HCT116 (cell line): ENCODE measurements at regions not wholly inside any gene's neighbourhood (a gene's known extent, or its start where the extent isn't known, plus 50 kb on each side); places are given as distances from the start of the nearest gene placed in this dataset.

Experiments used
- ATAC-seq: fragments of 200-7000 bp; cut with Tn5 transposase; 2 replicates; pipeline ENCODE4 v1.9.1; 2020; ENCODE audit warnings: mild to moderate bottlenecking, moderate library complexity
- BruUV-seq: library from RNA; stranded (reverse); fragments of 400-500 nt; replicated peaks from 2 replicates; lab custom pipeline; 2021; lab: Mats Ljungman, UMichigan
- CTCF ChIA-PET: fragments of 300-600 bp; sonication (Branson Sonifier 250); formaldehyde crosslinking; loops from one replicate; lab custom pipeline; 2021; ENCODE audit warnings: antibody characterized with exemption; lab: Charles Lee
- POLR2A ChIA-PET: fragments of 300-600, 350-600 bp; sonication (Branson Sonifier 250); formaldehyde crosslinking; loops from one replicate; lab custom pipeline; 2021; ENCODE audit warnings: antibody characterized with exemption; lab: Charles Lee
- RAD21 ChIA-PET, 2 experiments: fragments of 300-600 bp; sonication (Branson Sonifier 250); formaldehyde crosslinking; loops; one replicate each; lab custom pipeline; 2023; ENCODE audit warnings: low total read pairs in 2 of 2; ENCODE audit not compliant: uncharacterized antibody in 2 of 2, unreplicated experiment in 2 of 2, low non-redundant PET in 1 of 2; lab: Charles Lee
- DNase-seq: peaks from one replicate; pipeline ENCODE4 v3.0.0-alpha.2; 2010; ENCODE audit warnings: low read depth, low spot score
- H2AFZ ChIP-seq: fragments of 200-600 bp; shearing (Covaris generic), sonication (generic); 2 replicates; pipeline ENCODE4 v1.6.1; 2017; ENCODE audit warnings: low read depth, mixed run types, mixed read lengths, antibody characterized with exemption, low read length; ENCODE audit not compliant: poor library complexity, severe bottlenecking
- H3K27ac ChIP-seq: 2 replicates; pipeline ENCODE4 v1.5.1; 2012; ENCODE audit warnings: low read depth, low read length
- H3K27me3 ChIP-seq: fragments of 200-600 bp; sonication (generic); 2 replicates; pipeline ENCODE4 v1.6.1; 2016; ENCODE audit warnings: mixed run types, low read length, mixed read lengths; ENCODE audit not compliant: insufficient read depth
- H3K36me3 ChIP-seq, 2 experiments: fragments of 200-500 bp in 1 of 2; fragments of 200-600 bp in 1 of 2; sonication (Bioruptor generic) in 1 of 2; sonication (generic) in 1 of 2; 2 replicates each; pipeline versions ENCODE4 v1.5.1 to v1.6.1; 2014 to 2016; ENCODE audit warnings: low read length in 2 of 2, inconsistent platforms in 1 of 2, mixed read lengths in 1 of 2, mixed run types in 1 of 2; ENCODE audit not compliant: insufficient read depth in 2 of 2, control insufficient read depth in 1 of 2
- H3K4me1 ChIP-seq, 2 experiments: fragments of 200-600 bp in 1 of 2; sonication (generic) in 1 of 2; 2 replicates each; pipeline versions ENCODE4 v1.5.1 to v1.6.1; 2012 to 2017; ENCODE audit warnings: low read length in 2 of 2, inconsistent platforms in 1 of 2, mild to moderate bottlenecking in 1 of 2, mixed read lengths in 1 of 2, mixed run types in 1 of 2, moderate library complexity in 1 of 2; ENCODE audit not compliant: insufficient read depth in 2 of 2, control insufficient read depth in 1 of 2
- H3K4me2 ChIP-seq: fragments of 200-600 bp; sonication (generic); 2 replicates; pipeline ENCODE4 v1.6.1; 2017; ENCODE audit warnings: mixed run types, low read length, mixed read lengths
- H3K4me3 ChIP-seq, 2 experiments: fragments of 200-600 bp in 1 of 2; sonication (generic) in 1 of 2; replicated peaks in 1 of 2; 2 replicates each; pipeline ENCODE4 v1.5.1; 2011 to 2016; ENCODE audit warnings: low read length in 2 of 2, control low read depth in 1 of 2, low read depth in 1 of 2, mild to moderate bottlenecking in 1 of 2, mixed read lengths in 1 of 2, mixed run types in 1 of 2
- H3K79me2 ChIP-seq: fragments of 200-600 bp; sonication (generic); 2 replicates; pipeline ENCODE4 v1.6.1; 2017; ENCODE audit warnings: mild to moderate bottlenecking, mixed run types, low read length, moderate library complexity, mixed read lengths; ENCODE audit not compliant: insufficient read depth
- H3K9ac ChIP-seq: fragments of 200-600 bp; sonication (generic); 2 replicates; pipeline ENCODE4 v1.6.1; 2016; ENCODE audit warnings: low read length, mixed read lengths
- H3K9me2 ChIP-seq: fragments of 200-600 bp; sonication (generic), shearing (Covaris generic); 2 replicates; pipeline ENCODE4 v1.6.1; 2017; ENCODE audit warnings: mixed run types, mild to moderate bottlenecking, moderate library complexity; ENCODE audit not compliant: insufficient read depth
- H3K9me3 ChIP-seq, 2 experiments: fragments of 200-500 bp in 1 of 2; fragments of 200-600 bp in 1 of 2; sonication (Bioruptor generic) in 1 of 2; sonication (generic) in 1 of 2; 2 replicates each; pipeline ENCODE4 v1.6.1; 2014 to 2017; ENCODE audit warnings: low read length in 2 of 2, mixed read lengths in 2 of 2, inconsistent platforms in 1 of 2, low read depth in 1 of 2, mild to moderate bottlenecking in 1 of 2, mixed run types in 1 of 2, moderate library complexity in 1 of 2; ENCODE audit not compliant: control insufficient read depth in 1 of 2, insufficient read depth in 1 of 2
- H4K20me1 ChIP-seq: fragments of 200-600 bp; sonication (generic), shearing (Covaris generic); 2 replicates; pipeline ENCODE4 v1.6.1; 2017; ENCODE audit warnings: mixed run types, mild to moderate bottlenecking, moderate library complexity; ENCODE audit not compliant: insufficient read depth
- ATF3 ChIP-seq: IDR thresholded peaks from 2 replicates; pipeline ENCODE4 v1.6.1; 2012
- CBX3 ChIP-seq: IDR thresholded peaks from 2 replicates; pipeline ENCODE4 v1.6.1; 2012; ENCODE audit warnings: low read depth
- CEBPB ChIP-seq: IDR thresholded peaks from 2 replicates; pipeline ENCODE4 v1.6.1; 2012; ENCODE audit warnings: low read depth
- ELF1 ChIP-seq: IDR thresholded peaks from 2 replicates; pipeline ENCODE4 v1.6.1; 2012; ENCODE audit warnings: low read depth, borderline replicate concordance
- EZH2 ChIP-seq: fragments of 200-600 bp; sonication (generic); IDR thresholded peaks from 2 replicates; pipeline ENCODE4 v1.6.1; 2017; ENCODE audit warnings: antibody characterized with exemption, mixed run types
- EZH2phosphoT487 ChIP-seq: fragments of 200-600 bp; IDR thresholded peaks from 2 replicates; pipeline ENCODE4 v1.6.1; 2018; ENCODE audit warnings: antibody characterized with exemption, borderline replicate concordance
- FOSL1 ChIP-seq: IDR thresholded peaks from 2 replicates; pipeline ENCODE4 v1.6.1; 2012; ENCODE audit warnings: low read depth
- JUND ChIP-seq: IDR thresholded peaks from 2 replicates; pipeline ENCODE4 v1.6.1; 2012
- MAX ChIP-seq: IDR thresholded peaks from 2 replicates; pipeline ENCODE4 v1.6.1; 2012
- POLR2AphosphoS5 ChIP-seq: IDR thresholded peaks from 2 replicates; pipeline ENCODE4 v1.6.1; 2011; ENCODE audit warnings: mild to moderate bottlenecking, low read depth, low read length, moderate library complexity
- RAD21 ChIP-seq: IDR thresholded peaks from 2 replicates; pipeline ENCODE4 v1.6.1; 2012; ENCODE audit warnings: low read depth, mild to moderate bottlenecking
- REST ChIP-seq: IDR thresholded peaks from 2 replicates; pipeline ENCODE4 v1.6.1; 2012; ENCODE audit warnings: low read depth
- SIN3A ChIP-seq: IDR thresholded peaks from 2 replicates; pipeline ENCODE4 v1.6.1; 2012; ENCODE audit warnings: low read depth
- SP1 ChIP-seq: IDR thresholded peaks from 2 replicates; pipeline ENCODE4 v1.6.1; 2012; ENCODE audit warnings: low read depth
- ZBTB33 ChIP-seq: IDR thresholded peaks from 2 replicates; pipeline ENCODE4 v1.6.1; 2011; ENCODE audit warnings: mild to moderate bottlenecking, low read length, moderate library complexity; ENCODE audit not compliant: insufficient replicate concordance; ENCODE audit errors: extremely low read depth
- ZFX ChIP-seq: fragments of 450-650 bp; IDR thresholded peaks from 2 replicates; pipeline ENCODE4 v1.6.1; 2017
- ZNF274 ChIP-seq: fragments of 200-500 bp; sonication (Bioruptor generic); IDR thresholded peaks from 2 replicates; pipeline ENCODE4 v1.6.1; 2014; ENCODE audit warnings: mild to moderate bottlenecking, low read depth, low read length, inconsistent platforms
- intact Hi-C: fragments of 100-400 bp; cut with micrococcal nuclease; formaldehyde crosslinking; loops from 2 replicates; pipeline ENCODE4 v1.10.0; 2022

GRCh38 chr1:170284512-170284911 is 138.8 kb downstream of the NTMT2 start:
- no peak for ATAC-seq
- Histone ChIP-seq H3K36me3 (no peaks in the 10 kb centered on the region), H3K9me2 (no peaks in the 10 kb centered on the region), H3K27me3 (no peaks in the 10 kb centered on the region), H4K20me1 (no peaks in the 10 kb centered on the region), H3K9ac (no peak overlapping the region), H2AFZ (no peak overlapping the region), H3K27ac (no peak overlapping the region), H3K79me2 (no peaks in the 10 kb centered on the region), H3K4me2 (no peak overlapping the region), H3K9me3 (no peaks in the 10 kb centered on the region), H3K4me3 (no peak overlapping the region), H3K4me1 (no peaks in the 10 kb centered on the region)
- ChIA-PET RAD21 (no interaction called here), CTCF (no interaction called here), POLR2A (no interaction called here)
- no peak for DNase-seq
- intact Hi-C loops = no loop called here
- BruUV-seq = no TSS peak
- no peak for TF ChIP-seq SIN3A
- no peak for TF ChIP-seq EZH2
- no peak for TF ChIP-seq RAD21
- TF ChIP-seq ELF1 = no peak
- TF ChIP-seq SP1 = no peak
- TF ChIP-seq ZNF274 = no peak
- no peak for TF ChIP-seq EZH2phosphoT487

DNA sequence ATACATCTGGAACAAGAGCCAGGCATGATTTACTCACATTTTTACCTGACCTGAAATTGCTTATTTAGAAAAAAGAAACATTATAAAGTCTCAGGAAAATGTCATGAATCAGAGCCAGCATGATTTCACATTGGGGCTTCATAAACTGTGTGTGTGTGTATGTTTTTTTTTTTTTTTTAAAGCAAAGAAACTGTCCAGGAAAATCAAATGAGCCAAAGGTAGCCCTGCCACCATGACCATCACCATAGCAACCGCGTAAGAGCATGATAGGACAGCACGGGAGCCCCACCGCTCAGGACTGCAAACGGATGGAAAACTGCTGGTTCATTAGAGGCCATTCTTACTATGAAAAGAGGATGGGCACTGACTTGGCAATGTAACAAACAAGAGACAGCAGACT is 139.2 kb downstream of the NTMT2 start:
- no peak for DNase-seq
- Histone ChIP-seq H3K79me2 (no peaks in the 10 kb centered on the region), H3K4me3 (no peak overlapping the region), H3K4me2 (no peak overlapping the region), H4K20me1 (no peaks in the 10 kb centered on the region), H3K27ac (no peak overlapping the region), H3K27me3 (no peaks in the 10 kb centered on the region), H3K9me2 (no peaks in the 10 kb centered on the region), H3K9me3 (no peaks in the 10 kb centered on the region), H3K9ac (no peak overlapping the region), H2AFZ (no peak overlapping the region), H3K36me3 (no peaks in the 10 kb centered on the region), H3K4me1 (no peaks in the 10 kb centered on the region)
- intact Hi-C loops = no loop called here
- ChIA-PET RAD21 (no interaction called here), POLR2A (no interaction called here), CTCF (no interaction called here)
- no peak for ATAC-seq
- no TSS peak for BruUV-seq
- TF ChIP-seq ZBTB33 = no peak
- TF ChIP-seq CEBPB = no peak
- TF ChIP-seq JUND = no peak
- no peak for TF ChIP-seq EZH2
- TF ChIP-seq MAX = no peak
- no peak for TF ChIP-seq REST
- TF ChIP-seq FOSL1 = no peak
- TF ChIP-seq EZH2phosphoT487 = no peak
- no peak for TF ChIP-seq ZNF274
- no peak for TF ChIP-seq CBX3
- TF ChIP-seq ATF3 = no peak
- TF ChIP-seq ZFX = no peak
- TF ChIP-seq RAD21 = no peak
- no peak for TF ChIP-seq POLR2AphosphoS5
